ENCODE measurements at regions not wholly inside any gene's neighbourhood (a gene's known extent, or its start where the extent isn't known, plus 50 kb on each side); places are given as distances from the start of the nearest gene placed in this dataset.

- no peak for TF ChIP-seq ZFP3 (CRISPR knock-in tag; IDR thresholded peaks at IDR 0.05)
- no peak for TF ChIP-seq PATZ1 (CRISPR knock-in tag; IDR thresholded peaks at IDR 0.05; ENCODE audit: borderline replicate concordance)
- no peak for TF ChIP-seq RARB (CRISPR knock-in tag; IDR thresholded peaks at IDR 0.05)
- TF ChIP-seq TOX (CRISPR knock-in tag; IDR thresholded peaks at IDR 0.05; ENCODE audit: borderline replicate concordance): no peak
- TF ChIP-seq ZFP30 (CRISPR knock-in tag; IDR thresholded peaks at IDR 0.05): no peak
- no peak for TF ChIP-seq ISL1 (CRISPR knock-in tag; IDR thresholded peaks at IDR 0.05)
- TF ChIP-seq ZC3H10 (CRISPR knock-in tag; IDR thresholded peaks at IDR 0.05): no peak
- peak; percentile 87 for ATAC-seq
Measured at GRCh38 chr5:104052558-104053352, 490.2 kb upstream of the NUDT12 start.

GRCh38 chr5:104050436-104050835 is 487.8 kb upstream of the NUDT12 start:
- TF ChIP-seq ZFP3 (CRISPR knock-in tag; IDR thresholded peaks at IDR 0.05) (no peak), SNAI2 (CRISPR knock-in tag; IDR thresholded peaks at IDR 0.05) (no peak), ZNF70 (CRISPR knock-in tag; IDR thresholded peaks at IDR 0.05) (no peak), ARNTL (CRISPR knock-in tag; IDR thresholded peaks at IDR 0.05; ENCODE audit: borderline replicate concordance, low read depth) (no peak), TCF4 (CRISPR knock-in tag; IDR thresholded peaks at IDR 0.05; ENCODE audit: borderline replicate concordance) (no peak), ZNF8 (CRISPR knock-in tag; IDR thresholded peaks at IDR 0.05) (no peak)
- no peak for ATAC-seq

DNA sequence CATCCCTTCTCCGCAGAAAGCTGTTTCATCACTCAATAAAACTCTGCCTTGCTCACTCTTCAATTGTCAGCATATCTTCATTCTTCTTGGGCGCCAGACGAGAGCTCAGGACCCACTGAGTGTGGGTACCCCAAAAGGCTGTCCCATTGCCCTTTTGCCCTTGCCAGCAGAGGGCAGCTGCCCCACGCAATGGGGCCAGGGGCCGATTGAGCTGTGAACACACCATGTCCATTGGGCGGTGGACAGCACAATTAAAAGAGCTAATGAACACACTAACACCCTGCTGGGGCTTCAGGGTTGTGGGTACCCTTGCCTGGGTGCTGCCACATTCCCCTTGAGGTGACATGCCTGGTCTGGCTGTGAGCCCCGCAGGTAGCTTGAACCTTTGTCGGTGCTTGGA is 487.2 kb upstream of the NUDT12 start:
- no peak for ATAC-seq
- TF ChIP-seq RARB (CRISPR knock-in tag; IDR thresholded peaks at IDR 0.05): no peak
- no peak for TF ChIP-seq TCF4 (CRISPR knock-in tag; IDR thresholded peaks at IDR 0.05; ENCODE audit: borderline replicate concordance)
- no peak for TF ChIP-seq SNAI2 (CRISPR knock-in tag; IDR thresholded peaks at IDR 0.05)
- TF ChIP-seq, protein P1, sequence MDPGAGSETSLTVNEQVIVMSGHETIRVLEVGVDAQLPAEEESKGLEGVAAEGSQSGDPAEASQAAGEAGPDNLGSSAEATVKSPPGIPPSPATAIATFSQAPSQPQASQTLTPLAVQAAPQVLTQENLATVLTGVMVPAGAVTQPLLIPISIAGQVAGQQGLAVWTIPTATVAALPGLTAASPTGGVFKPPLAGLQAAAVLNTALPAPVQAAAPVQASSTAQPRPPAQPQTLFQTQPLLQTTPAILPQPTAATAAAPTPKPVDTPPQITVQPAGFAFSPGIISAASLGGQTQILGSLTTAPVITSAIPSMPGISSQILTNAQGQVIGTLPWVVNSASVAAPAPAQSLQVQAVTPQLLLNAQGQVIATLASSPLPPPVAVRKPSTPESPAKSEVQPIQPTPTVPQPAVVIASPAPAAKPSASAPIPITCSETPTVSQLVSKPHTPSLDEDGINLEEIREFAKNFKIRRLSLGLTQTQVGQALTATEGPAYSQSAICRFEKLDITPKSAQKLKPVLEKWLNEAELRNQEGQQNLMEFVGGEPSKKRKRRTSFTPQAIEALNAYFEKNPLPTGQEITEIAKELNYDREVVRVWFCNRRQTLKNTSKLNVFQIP (CRISPR knock-in tag; IDR thresholded peaks at IDR 0.05; ENCODE audit: borderline replicate concordance, low read depth): no peak
- TF ChIP-seq, protein P2, sequence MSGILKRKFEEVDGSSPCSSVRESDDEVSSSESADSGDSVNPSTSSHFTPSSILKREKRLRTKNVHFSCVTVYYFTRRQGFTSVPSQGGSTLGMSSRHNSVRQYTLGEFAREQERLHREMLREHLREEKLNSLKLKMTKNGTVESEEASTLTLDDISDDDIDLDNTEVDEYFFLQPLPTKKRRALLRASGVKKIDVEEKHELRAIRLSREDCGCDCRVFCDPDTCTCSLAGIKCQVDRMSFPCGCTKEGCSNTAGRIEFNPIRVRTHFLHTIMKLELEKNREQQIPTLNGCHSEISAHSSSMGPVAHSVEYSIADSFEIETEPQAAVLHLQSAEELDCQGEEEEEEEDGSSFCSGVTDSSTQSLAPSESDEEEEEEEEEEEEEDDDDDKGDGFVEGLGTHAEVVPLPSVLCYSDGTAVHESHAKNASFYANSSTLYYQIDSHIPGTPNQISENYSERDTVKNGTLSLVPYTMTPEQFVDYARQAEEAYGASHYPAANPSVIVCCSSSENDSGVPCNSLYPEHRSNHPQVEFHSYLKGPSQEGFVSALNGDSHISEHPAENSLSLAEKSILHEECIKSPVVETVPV (CRISPR knock-in tag; IDR thresholded peaks at IDR 0.05): no peak
- TF ChIP-seq GLIS3 (CRISPR knock-in tag; IDR thresholded peaks at IDR 0.05): no peak
- TF ChIP-seq ZFP3 (CRISPR knock-in tag; IDR thresholded peaks at IDR 0.05): no peak
- no peak for TF ChIP-seq ZNF70 (CRISPR knock-in tag; IDR thresholded peaks at IDR 0.05)
- no peak for TF ChIP-seq CREB5 (CRISPR knock-in tag; IDR thresholded peaks at IDR 0.05; ENCODE audit: low read depth)
- no peak for TF ChIP-seq ZFP30 (CRISPR knock-in tag; IDR thresholded peaks at IDR 0.05)
- no peak for TF ChIP-seq ZNF8 (CRISPR knock-in tag; IDR thresholded peaks at IDR 0.05)
- TF ChIP-seq BACH2 (CRISPR knock-in tag; IDR thresholded peaks at IDR 0.05; ENCODE audit: borderline replicate concordance): no peak
- no peak for TF ChIP-seq CSDC2 (CRISPR knock-in tag; IDR thresholded peaks at IDR 0.05)
- TF ChIP-seq ESRRG (CRISPR knock-in tag; IDR thresholded peaks at IDR 0.05): no peak
- TF ChIP-seq PPARA (CRISPR knock-in tag; IDR thresholded peaks at IDR 0.05; ENCODE audit: borderline replicate concordance): no peak
- TF ChIP-seq TSHZ2 (CRISPR knock-in tag; IDR thresholded peaks at IDR 0.05): no peak
- no peak for TF ChIP-seq OSR1 (CRISPR knock-in tag; IDR thresholded peaks at IDR 0.05)
- TF ChIP-seq ARNTL (CRISPR knock-in tag; IDR thresholded peaks at IDR 0.05; ENCODE audit: borderline replicate concordance, low read depth): no peak
- no peak for TF ChIP-seq ZNF565 (CRISPR knock-in tag; conservative IDR thresholded peaks at IDR 0.05; ENCODE audit: low read depth)
- no peak for TF ChIP-seq ISL1 (CRISPR knock-in tag; IDR thresholded peaks at IDR 0.05)
